Suprapubic skin (tissue), 4 donors: ENCODE measurements at regions not wholly inside any gene's neighbourhood (a gene's known extent, or its start where the extent isn't known, plus 50 kb on each side); places are given as distances from the start of the nearest gene placed in this dataset.

Experiments used
- DNase-seq, 2 donors: peaks; one replicate each; pipeline ENCODE4 v3.0.0-alpha.2; 2019; ENCODE audit warnings: low spot score in 2 of 2
- H3K27ac ChIP-seq: fragments of 200-600 bp; sonication (generic); one replicate; pipeline ENCODE4 v1.5.1; 2019
- H3K27me3 ChIP-seq: fragments of 200-600 bp; sonication (generic); one replicate; pipeline ENCODE4 v1.5.1; 2019
- H3K36me3 ChIP-seq: fragments of 200-600 bp; sonication (generic); one replicate; pipeline ENCODE4 v1.5.1; 2019
- H3K4me1 ChIP-seq: fragments of 200-600 bp; sonication (generic); one replicate; pipeline ENCODE4 v1.5.1; 2019
- H3K4me3 ChIP-seq: fragments of 200-600 bp; sonication (generic); one replicate; pipeline ENCODE4 v1.5.1; 2019; ENCODE audit warnings: mild to moderate bottlenecking
- H3K9me3 ChIP-seq: fragments of 200-600 bp; sonication (generic); one replicate; pipeline ENCODE4 v1.5.1; 2019
- EP300 ChIP-seq: sonication (generic); formaldehyde crosslinking; IDR thresholded peaks from one replicate; pipeline ENCODE4 v1.6.1; 2017; ENCODE audit warnings: antibody characterized with exemption
- POLR2A ChIP-seq, 2 donors: fragments of 450-650 bp; IDR thresholded peaks; one replicate each; pipeline ENCODE4 v1.6.1; 2017; ENCODE audit warnings: antibody characterized with exemption in 2 of 2, mild to moderate bottlenecking in 2 of 2, moderate library complexity in 2 of 2
- POLR2AphosphoS5 ChIP-seq, 3 donors: sonication (generic); formaldehyde crosslinking; IDR thresholded peaks; one replicate each; pipeline ENCODE4 v1.6.1; 2017; ENCODE audit warnings: antibody characterized with exemption in 3 of 3
- WGBS: methylation state at CpG from one replicate; pipeline ENCODE4 v1.1.5; 2018; 5-methylcytosine and 5-hydroxymethylcytosine counted together
- TF ChIP-seq, protein P1 (sequence below), 2 donors: fragments of 200-600 bp in 1 of 2; fragments of 450-650 bp in 1 of 2; sonication (generic) in 1 of 2; IDR thresholded peaks; one replicate each; pipeline ENCODE4 v1.5.1; 2016 to 2019; ENCODE audit warnings: antibody characterized with exemption in 2 of 2, mild to moderate bottlenecking in 1 of 2, moderate library complexity in 1 of 2

- TF ChIP-seq POLR2AphosphoS5 (IDR thresholded peaks at IDR 0.05) (no peak), EP300 (no peak), POLR2A (IDR thresholded peaks at IDR 0.05) (no peak)
- TF ChIP-seq, protein P1, sequence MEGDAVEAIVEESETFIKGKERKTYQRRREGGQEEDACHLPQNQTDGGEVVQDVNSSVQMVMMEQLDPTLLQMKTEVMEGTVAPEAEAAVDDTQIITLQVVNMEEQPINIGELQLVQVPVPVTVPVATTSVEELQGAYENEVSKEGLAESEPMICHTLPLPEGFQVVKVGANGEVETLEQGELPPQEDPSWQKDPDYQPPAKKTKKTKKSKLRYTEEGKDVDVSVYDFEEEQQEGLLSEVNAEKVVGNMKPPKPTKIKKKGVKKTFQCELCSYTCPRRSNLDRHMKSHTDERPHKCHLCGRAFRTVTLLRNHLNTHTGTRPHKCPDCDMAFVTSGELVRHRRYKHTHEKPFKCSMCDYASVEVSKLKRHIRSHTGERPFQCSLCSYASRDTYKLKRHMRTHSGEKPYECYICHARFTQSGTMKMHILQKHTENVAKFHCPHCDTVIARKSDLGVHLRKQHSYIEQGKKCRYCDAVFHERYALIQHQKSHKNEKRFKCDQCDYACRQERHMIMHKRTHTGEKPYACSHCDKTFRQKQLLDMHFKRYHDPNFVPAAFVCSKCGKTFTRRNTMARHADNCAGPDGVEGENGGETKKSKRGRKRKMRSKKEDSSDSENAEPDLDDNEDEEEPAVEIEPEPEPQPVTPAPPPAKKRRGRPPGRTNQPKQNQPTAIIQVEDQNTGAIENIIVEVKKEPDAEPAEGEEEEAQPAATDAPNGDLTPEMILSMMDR (IDR thresholded peaks at IDR 0.05) = no peak
- no peak overlapping the region for H3K27ac ChIP-seq
- H3K9me3 ChIP-seq = no peaks in the 10 kb centered on the region
- no peak overlapping the region for H3K4me3 ChIP-seq
- peak in 1 of 2 donors; percentile 67 for DNase-seq
- H3K36me3 ChIP-seq = no peaks in the 10 kb centered on the region
- H3K4me1 ChIP-seq = no peaks in the 10 kb centered on the region
- 83% methylated on average over 6 of the region's 7 CpGs for WGBS
- peaks cover 42% of the 10 kb centered on the region for H3K27me3 ChIP-seq
Observed at GRCh38 chr13:111467111-111467890, 146.9 kb downstream of the TEX29 start.

- H3K36me3 ChIP-seq = no peaks in the 10 kb centered on the region
- peaks cover 32% of the 10 kb centered on the region for H3K27me3 ChIP-seq
- 90% methylated on average over 20 of the region's 23 CpGs for WGBS
- TF ChIP-seq POLR2AphosphoS5 (IDR thresholded peaks at IDR 0.05) (no peak), EP300 (no peak), POLR2A (IDR thresholded peaks at IDR 0.05) (no peak)
- TF ChIP-seq, protein P1 (IDR thresholded peaks at IDR 0.05) = no peak
- no peaks in the 10 kb centered on the region for H3K4me1 ChIP-seq
- no peak overlapping the region for H3K4me3 ChIP-seq
- no peak overlapping the region for H3K27ac ChIP-seq
- peak in 1 of 2 donors; percentile 61 for DNase-seq
- no peaks in the 10 kb centered on the region for H3K9me3 ChIP-seq
Observed at GRCh38 chr13:111468037-111468959, 147.9 kb downstream of the TEX29 start.

GRCh38 chr13:111469450-111469849 is 149.0 kb downstream of the TEX29 start:
- 93% methylated on average over 2 of the region's 5 CpGs for WGBS
- peaks cover 29% of the 10 kb centered on the region for H3K27me3 ChIP-seq

DNA sequence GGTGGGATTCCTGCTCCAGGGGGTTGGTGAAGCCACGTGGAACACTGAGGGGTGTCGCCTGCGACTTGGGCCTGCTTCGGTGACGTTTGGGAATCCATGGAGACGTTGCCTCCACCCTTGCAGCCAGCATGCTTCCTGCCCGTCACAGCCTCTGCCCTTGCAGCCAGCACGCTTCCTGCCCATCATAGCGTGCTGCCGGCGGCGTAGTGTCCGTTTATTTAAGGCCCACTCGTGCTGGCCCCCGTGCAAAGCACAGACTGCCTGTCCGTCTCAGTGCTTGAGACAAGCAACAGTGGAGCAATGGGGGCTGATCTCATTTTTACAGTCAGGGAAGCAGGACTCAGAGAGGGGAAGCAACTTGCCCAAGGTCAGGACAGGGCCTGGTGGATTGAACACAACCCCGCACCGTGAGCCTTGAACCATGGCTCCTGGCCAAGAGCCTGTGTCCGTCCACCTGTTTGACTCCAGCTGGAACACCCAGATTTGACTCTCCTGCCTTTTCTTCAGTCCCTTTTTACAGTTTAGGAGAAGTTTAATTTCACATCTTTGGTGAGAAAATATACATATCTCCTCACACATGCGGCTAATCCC is 149.6 kb downstream of the TEX29 start:
- Histone ChIP-seq H3K36me3 (no peaks in the 10 kb centered on the region), H3K27ac (no peak overlapping the region), H3K4me1 (peaks cover 3% of the 10 kb centered on the region), H3K9me3 (no peaks in the 10 kb centered on the region), H3K4me3 (no peak overlapping the region), H3K27me3 (peaks cover 32% of the 10 kb centered on the region)
- WGBS = 76% methylated on average over 11 of the region's 20 CpGs
- no peak for TF ChIP-seq POLR2AphosphoS5 (IDR thresholded peaks at IDR 0.05)
- TF ChIP-seq POLR2A (IDR thresholded peaks at IDR 0.05) = no peak
- no peak for TF ChIP-seq EP300
- TF ChIP-seq, protein P1 (IDR thresholded peaks at IDR 0.05) = no peak
- DNase-seq = peak in 1 of 2 donors; percentile 60

More at GRCh38 chr13:111469450-111469849, 149.0 kb downstream of the TEX29 start:
- DNase-seq = peak in 1 of 2 donors; percentile 55
- H3K4me1 ChIP-seq = no peaks in the 10 kb centered on the region
- TF ChIP-seq POLR2AphosphoS5 (IDR thresholded peaks at IDR 0.05) = no peak
- no peak for TF ChIP-seq POLR2A (IDR thresholded peaks at IDR 0.05)
- no peak for TF ChIP-seq EP300
- TF ChIP-seq, protein P1 (IDR thresholded peaks at IDR 0.05) = no peak
- no peak overlapping the region for H3K4me3 ChIP-seq
- no peak overlapping the region for H3K27ac ChIP-seq
- H3K36me3 ChIP-seq = no peaks in the 10 kb centered on the region
- no peaks in the 10 kb centered on the region for H3K9me3 ChIP-seq
